ENCODE measurements at regions not wholly inside any gene's neighbourhood (a gene's known extent, or its start where the extent isn't known, plus 50 kb on each side); places are given as distances from the start of the nearest gene placed in this dataset.

DNA sequence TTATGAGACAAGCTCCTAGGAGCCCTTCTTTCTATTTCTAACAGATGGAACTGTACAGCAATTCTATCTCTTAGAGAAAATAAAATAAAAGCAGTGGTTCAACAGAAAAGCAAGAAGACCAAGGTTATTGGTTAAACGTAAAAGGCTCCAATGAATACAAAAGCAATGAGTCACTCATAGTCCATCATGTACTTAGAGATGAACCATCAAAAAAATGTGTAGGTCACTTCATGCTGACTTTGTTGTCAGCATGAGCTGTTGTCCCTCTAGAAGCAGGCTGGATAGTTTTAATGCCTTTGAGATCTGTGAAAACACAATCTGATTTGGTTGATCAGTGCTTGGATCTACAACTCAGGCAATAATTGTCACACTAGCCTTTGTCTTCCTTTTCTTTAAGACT, 378.6 kb upstream of the ANXA10 start:
- no peaks in the 10 kb centered on the region for H3K27me3 ChIP-seq
- no peak overlapping the region for H3K27ac ChIP-seq
- TF ChIP-seq, protein P1, sequence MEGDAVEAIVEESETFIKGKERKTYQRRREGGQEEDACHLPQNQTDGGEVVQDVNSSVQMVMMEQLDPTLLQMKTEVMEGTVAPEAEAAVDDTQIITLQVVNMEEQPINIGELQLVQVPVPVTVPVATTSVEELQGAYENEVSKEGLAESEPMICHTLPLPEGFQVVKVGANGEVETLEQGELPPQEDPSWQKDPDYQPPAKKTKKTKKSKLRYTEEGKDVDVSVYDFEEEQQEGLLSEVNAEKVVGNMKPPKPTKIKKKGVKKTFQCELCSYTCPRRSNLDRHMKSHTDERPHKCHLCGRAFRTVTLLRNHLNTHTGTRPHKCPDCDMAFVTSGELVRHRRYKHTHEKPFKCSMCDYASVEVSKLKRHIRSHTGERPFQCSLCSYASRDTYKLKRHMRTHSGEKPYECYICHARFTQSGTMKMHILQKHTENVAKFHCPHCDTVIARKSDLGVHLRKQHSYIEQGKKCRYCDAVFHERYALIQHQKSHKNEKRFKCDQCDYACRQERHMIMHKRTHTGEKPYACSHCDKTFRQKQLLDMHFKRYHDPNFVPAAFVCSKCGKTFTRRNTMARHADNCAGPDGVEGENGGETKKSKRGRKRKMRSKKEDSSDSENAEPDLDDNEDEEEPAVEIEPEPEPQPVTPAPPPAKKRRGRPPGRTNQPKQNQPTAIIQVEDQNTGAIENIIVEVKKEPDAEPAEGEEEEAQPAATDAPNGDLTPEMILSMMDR (IDR thresholded peaks at IDR 0.05; ENCODE audit: low read depth, low read length): no peak
- DNase-seq (ENCODE audit: low read depth in 1 of 2, low spot score in 1 of 2): no peak
- H3K36me3 ChIP-seq: no peaks in the 10 kb centered on the region
- H3K9me3 ChIP-seq (ENCODE audit: low read depth): no peaks in the 10 kb centered on the region
- H3K4me3 ChIP-seq: no peak overlapping the region
- no peaks in the 10 kb centered on the region for H3K4me1 ChIP-seq (ENCODE audit: low read depth)

DNA sequence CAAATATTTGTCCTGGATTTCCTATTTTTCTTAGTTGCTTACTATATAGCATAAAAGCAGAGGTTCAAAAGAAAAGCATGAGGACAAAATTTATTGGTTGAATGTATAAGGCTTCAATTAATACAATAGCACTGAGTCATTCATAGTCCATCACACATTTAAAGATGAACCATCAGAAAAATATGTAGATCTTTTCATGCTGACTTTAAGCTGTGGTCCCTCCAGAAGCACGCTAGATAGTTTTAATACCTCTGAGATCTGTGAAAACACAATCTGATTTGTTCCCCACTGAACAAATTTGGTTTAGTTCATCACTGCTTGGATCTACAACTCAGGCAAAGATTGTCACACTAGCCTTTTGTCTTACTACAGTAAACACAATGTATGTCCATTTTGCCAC, 377.2 kb upstream of the ANXA10 start:
- DNase-seq (ENCODE audit: low read depth in 1 of 2, low spot score in 1 of 2): no peak

DNA sequence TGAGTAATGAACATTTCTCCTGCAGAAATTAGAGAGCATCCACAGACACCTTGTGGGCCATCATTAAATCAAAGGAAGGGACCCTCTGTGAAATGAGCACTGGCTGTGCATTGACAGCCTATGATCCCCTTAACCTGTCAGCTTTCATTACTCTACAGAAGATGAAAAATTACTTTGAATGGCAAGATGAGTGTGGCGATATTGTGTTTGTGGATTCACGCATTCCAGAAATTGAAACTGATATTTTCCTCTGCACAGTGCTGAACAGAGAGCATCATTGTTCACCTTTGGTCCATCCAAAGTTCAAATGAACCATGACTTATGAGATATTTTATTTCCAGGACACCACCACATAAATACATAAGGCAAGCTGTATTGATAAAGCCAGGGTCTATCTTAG, 374.8 kb upstream of the ANXA10 start:
- no peaks in the 10 kb centered on the region for H3K4me1 ChIP-seq (ENCODE audit: low read depth)
- no peak for DNase-seq (ENCODE audit: low read depth in 1 of 2, low spot score in 1 of 2)
- no peaks in the 10 kb centered on the region for H3K36me3 ChIP-seq
- H3K27me3 ChIP-seq: no peaks in the 10 kb centered on the region
- H3K9me3 ChIP-seq (ENCODE audit: low read depth): no peaks in the 10 kb centered on the region
- no peak overlapping the region for H3K27ac ChIP-seq
- no peak overlapping the region for H3K4me3 ChIP-seq
- TF ChIP-seq, protein P1 (IDR thresholded peaks at IDR 0.05; ENCODE audit: low read depth, low read length): no peak

More for the DNA sequence above, 377.2 kb upstream of the ANXA10 start:
- H3K4me3 ChIP-seq: no peak overlapping the region
- no peaks in the 10 kb centered on the region for H3K9me3 ChIP-seq (ENCODE audit: low read depth)
- no peak overlapping the region for H3K27ac ChIP-seq
- TF ChIP-seq, protein P1 (IDR thresholded peaks at IDR 0.05; ENCODE audit: low read depth, low read length): no peak
- H3K4me1 ChIP-seq (ENCODE audit: low read depth): no peaks in the 10 kb centered on the region
- no peaks in the 10 kb centered on the region for H3K36me3 ChIP-seq
- no peaks in the 10 kb centered on the region for H3K27me3 ChIP-seq

DNA sequence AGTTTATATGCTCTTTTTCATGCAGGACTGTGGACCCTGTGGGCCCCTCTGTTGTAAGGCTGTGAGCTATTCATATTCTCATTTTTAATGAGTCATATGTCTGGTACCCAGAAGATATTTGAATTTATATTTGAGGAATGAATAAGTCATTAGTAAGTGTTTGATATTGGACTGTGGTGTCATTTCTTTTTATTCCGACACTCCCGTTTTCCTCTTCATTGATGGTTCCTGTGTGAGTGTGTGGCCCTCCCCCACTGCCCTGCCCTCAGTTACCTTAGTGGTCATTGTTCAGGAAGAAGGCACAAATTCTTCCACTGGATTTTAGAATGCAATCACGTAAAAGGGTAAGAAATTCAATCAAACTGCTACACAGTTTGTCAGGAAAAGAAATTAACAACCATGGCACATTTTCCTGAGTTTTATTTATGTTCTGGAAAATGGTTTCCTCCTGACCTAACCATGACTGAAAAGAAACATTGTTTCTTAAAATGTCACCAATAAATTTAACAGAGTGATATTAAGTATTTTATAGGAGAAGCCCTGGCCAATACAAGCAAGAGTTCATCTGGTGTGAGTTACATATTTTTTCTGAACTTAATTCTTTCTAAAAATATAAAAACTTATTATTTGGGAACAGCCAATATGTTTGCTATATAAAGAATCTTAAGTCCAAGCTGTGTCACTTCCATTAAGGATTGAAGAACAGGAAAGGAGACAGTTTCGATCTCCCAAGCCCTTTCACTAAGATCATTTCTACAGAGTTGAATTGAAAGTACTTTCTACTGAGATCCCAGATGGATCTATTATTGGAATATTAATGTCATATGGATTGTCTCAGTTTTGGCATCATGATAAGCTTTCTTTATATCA, 370.5 kb upstream of the ANXA10 start:
- Histone ChIP-seq H3K36me3 (no peaks in the 10 kb centered on the region), H3K4me1 (ENCODE audit: low read depth) (no peaks in the 10 kb centered on the region), H3K4me3 (no peak overlapping the region), H3K27me3 (no peaks in the 10 kb centered on the region), H3K9me3 (ENCODE audit: low read depth) (no peaks in the 10 kb centered on the region), H3K27ac (no peak overlapping the region)
- no peak for DNase-seq (ENCODE audit: low read depth in 1 of 2, low spot score in 1 of 2)
- TF ChIP-seq, protein P1 (IDR thresholded peaks at IDR 0.05; ENCODE audit: low read depth, low read length): no peak

DNA sequence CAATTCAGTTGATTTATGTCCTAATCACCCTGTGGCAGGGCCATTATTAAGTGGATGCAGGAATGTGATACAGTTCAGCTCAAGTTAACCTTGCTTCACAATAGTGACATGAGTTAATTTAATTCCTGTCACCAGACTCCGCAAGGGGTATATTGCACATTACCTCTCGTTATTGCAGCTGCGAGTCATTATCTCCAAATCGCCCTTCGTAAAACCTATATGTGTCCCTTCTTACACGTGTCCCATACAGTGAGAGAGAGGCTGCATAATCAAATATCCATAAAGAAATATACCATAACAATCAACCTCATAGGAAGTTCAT, 369.9 kb upstream of the ANXA10 start:
- Histone ChIP-seq H3K4me3 (no peak overlapping the region), H3K4me1 (ENCODE audit: low read depth) (no peaks in the 10 kb centered on the region), H3K27ac (no peak overlapping the region), H3K9me3 (ENCODE audit: low read depth) (no peaks in the 10 kb centered on the region), H3K36me3 (no peaks in the 10 kb centered on the region), H3K27me3 (no peaks in the 10 kb centered on the region)
- TF ChIP-seq, protein P1 (IDR thresholded peaks at IDR 0.05; ENCODE audit: low read depth, low read length): no peak
- no peak for DNase-seq (ENCODE audit: low read depth in 1 of 2, low spot score in 1 of 2)

Measured in cardiac muscle cell (in vitro differentiated cells and primary cell).